GM18511 (cell line): ENCODE measurements at regions not wholly inside any gene's neighbourhood (a gene's known extent, or its start where the extent isn't known, plus 50 kb on each side); places are given as distances from the start of the nearest gene placed in this dataset.

Experiments
- ATAC-seq: cut with Tn5 transposase; IDR thresholded peaks from one replicate; pipeline ENCODE4 v1.9.1; 2021; ENCODE audit warnings: mild to moderate bottlenecking, moderate library complexity; ENCODE audit not compliant: unreplicated experiment

- ATAC-seq: no peak
Measured at GRCh38 chr10:107616463-107617410, 452.2 kb upstream of the SORCS1 start.

DNA sequence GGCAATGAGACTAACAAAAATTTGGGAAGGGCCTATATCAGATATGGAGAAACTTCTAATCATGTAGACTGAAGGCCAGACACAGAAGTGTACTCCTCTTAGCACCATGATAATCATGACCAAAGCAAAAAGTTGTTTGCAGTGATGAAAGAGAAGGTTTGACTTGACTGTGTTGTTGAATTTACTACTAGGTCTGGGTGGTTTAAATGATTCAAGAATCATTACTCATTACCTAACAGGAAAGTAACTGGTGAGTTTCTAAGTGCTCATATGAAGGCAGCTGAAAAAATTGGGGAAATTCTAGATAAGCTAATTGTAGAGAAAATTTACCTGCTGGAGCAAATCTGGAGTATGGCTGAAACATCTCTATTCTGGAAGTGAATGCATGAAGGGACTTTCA lies 451.5 kb upstream of the SORCS1 start:
- ATAC-seq: no peak

- no peak for ATAC-seq
Measured at GRCh38 chr10:107614939-107615685, 450.6 kb upstream of the SORCS1 start.

DNA sequence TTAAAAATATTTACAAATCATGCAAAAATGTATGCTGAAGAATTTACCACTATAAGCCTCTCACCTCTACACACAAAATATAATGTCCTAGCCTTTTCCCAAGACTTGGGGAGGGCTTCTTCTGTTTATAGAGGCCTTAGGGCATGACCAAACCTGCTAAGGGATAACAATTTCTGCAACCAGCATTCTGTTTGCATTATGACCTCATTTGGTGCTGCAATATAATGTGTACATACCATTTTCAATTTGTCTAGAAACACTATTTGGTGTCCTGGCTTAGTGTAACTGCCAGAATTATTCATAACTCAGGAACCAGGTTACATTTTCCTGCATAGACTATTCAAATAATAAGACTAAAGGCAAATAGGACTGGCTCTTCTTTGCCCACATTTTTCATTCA lies 446.6 kb upstream of the SORCS1 start:
- ATAC-seq: no peak

DNA sequence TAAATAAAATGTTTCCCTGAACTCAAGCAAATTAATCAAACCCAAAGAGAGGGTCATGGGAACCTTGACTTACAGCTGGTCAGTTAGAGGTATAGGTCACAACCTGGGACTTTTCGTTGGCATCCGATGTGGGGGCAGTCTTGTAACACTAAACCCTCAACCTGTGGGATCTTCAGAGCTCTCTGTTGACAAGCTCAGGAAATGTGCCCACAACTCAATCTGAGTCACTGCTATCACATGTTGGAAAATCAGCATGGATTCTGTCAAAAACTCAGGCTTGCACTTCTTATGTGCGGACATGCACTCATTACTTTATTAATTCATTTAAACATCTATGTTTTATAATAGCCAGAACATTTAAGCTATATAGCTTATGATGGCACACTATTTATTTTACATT lies 424.6 kb upstream of the SORCS1 start:
- no peak for ATAC-seq

- no peak for ATAC-seq
Measured at GRCh38 chr10:107585630-107586029, 421.1 kb upstream of the SORCS1 start.

DNA sequence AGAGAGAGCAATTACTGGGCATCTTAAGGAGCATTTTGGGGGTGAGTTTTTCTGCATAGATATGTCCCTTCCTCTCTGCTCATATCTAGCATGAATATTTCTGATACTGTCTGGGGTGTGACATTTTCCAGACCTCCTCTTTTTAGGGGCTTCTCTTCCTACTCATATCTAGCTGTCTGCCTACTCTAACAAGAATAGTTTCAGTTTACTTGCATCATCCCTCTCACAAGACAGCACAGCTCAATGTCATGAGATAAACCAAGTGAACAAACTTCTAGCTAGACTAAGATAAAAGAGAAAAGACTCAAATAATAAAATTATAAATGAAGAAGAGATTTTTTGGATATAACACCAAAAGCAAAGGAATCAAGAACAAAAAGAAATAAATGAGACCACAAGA lies 419.5 kb upstream of the SORCS1 start:
- ATAC-seq: no peak

DNA sequence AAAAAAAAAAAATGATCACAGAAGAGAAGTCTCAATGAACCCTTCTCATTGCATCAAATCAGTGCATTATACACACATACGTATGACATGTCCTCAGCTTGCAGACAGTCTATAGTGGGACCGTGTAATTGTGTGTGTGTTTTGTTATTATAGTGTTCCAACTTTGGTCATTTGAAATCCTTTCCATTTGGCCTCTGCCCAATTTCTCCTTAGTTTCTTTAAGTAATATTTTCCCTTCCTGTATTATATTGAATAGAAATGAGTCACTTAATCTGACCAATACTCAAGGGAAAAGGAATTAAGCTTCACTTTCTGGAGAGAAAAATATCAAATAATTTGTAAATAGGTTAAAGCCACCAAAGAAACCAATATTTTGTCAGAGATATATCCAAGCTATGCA lies 415.5 kb upstream of the SORCS1 start:
- no peak for ATAC-seq

DNA sequence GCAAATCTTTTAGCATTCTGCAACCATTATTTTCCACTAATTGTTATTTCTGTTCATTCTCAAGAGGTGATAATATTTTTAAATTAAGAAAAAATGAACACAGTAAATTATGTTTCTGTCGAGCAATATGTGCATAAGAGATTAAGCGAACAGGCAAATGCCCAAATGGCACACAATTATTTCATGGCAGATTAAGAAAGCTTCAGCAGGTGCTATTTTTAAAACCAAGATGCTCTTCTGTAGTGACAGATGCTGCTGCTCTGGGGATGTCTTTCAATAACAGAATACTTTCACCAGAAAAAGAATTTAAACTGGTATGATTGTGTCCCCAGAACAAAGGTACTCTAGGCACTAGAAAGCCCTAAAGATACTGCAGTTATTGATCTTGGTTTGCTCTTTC lies 412.7 kb upstream of the SORCS1 start:
- no peak for ATAC-seq

DNA sequence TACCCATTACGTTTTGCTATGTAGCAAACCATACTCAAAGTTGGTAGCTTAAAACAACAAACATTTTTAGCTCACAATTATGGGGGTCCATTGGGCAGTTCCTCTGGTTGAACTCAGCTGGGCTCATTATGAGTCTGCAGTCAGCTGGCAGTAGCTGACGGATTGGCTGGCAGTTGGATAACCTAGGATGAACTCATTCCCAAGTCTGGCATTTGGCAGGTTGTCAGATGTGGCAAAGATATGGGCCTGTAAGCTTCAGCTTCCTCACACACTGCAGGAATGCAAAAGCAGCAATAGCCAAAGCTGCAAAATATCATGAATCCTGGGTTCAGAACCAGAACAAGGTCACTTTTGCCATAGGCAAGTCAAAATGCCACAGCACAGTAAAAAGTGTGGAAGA lies 412.2 kb upstream of the SORCS1 start:
- no peak for ATAC-seq

DNA sequence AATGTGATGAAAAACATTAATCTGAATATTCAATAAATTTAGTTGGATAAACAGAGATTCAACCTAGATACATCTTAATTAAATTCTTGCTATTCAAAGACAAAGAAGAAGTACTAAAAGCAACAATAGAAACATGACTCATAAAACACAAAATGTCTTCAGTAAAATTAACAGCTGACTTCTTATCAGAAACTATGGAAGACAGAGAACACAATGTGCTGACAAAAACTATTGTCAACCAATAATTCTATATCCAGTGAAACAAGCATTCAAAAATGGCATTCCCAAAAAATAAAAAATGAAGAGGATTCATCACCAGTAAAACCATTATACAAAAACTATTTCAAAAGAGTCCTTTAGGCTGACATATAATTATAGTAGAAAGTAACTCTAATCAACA lies 400.5 kb upstream of the SORCS1 start:
- no peak for ATAC-seq

- no peak for ATAC-seq
Measured at GRCh38 chr10:107561136-107561650, 396.7 kb upstream of the SORCS1 start.

DNA sequence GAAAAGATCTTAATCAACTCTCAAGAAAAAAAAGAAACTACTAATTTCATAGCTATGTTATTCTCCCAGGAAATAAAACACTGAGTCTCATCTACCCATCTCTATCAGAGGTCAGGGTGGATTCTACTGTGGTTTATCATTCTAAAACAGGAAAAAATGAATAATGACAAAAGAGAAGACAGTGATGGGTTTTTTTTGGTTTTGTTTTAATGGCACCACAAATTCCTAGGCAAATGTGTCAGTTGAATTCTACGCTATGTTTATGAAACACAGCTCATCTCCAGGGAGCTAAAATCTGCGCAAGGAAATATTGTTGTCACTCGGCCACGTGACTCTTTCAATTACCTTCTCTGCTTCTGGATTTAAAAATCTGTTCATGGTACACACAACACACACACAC lies 393.4 kb upstream of the SORCS1 start:
- ATAC-seq: no peak

GRCh38 chr10:107554333-107554732 lies 389.8 kb upstream of the SORCS1 start:
- no peak for ATAC-seq

DNA sequence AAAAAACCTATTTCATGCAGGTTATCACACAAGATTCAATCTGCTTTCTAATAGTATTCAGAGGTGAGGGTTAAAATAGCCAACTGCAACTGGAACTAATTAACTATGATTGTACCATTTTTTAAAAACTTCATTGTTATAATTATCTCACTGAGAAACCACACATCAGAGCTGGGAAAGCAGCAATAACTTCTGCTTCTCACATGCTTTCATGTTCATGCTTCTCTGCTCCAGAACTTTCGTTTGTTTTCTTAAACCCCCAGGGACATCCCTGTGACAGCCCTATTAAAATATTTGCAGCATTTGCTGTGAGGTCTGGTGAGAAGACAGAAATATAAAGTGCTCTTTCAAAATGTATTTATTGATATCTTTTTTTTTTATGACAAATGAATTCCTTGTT lies 389.0 kb upstream of the SORCS1 start:
- ATAC-seq: no peak

- ATAC-seq: no peak
Measured at GRCh38 chr10:107552963-107553362, 388.5 kb upstream of the SORCS1 start.

- ATAC-seq: no peak
Measured at GRCh38 chr10:107548301-107548700, 383.8 kb upstream of the SORCS1 start.

DNA sequence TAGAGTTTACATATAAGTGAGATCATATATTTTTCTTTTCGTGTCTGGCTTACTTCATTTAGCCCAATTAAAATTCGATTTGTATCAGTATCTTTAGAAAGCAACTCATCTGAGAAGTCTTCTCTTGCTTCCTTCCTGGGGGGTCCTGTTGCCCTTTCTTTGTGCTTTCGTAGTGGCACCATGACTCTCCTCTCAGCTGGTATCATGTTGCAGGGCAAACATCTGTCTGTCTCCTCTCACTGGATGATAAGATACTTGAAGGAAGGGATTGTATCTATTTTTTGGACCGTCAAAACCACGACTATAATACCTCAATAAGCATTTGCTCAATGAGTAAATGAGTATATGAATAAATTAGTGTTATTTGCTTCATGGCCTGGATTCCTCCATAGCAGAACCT lies 382.5 kb upstream of the SORCS1 start:
- ATAC-seq: no peak

- ATAC-seq: no peak
Measured at GRCh38 chr10:107546284-107546683, 381.8 kb upstream of the SORCS1 start.

- ATAC-seq: no peak
Measured at GRCh38 chr10:107545717-107546116, 381.2 kb upstream of the SORCS1 start.

- ATAC-seq: no peak
Measured at GRCh38 chr10:107544706-107545520, 380.4 kb upstream of the SORCS1 start.
